ENCODE measurements at regions not wholly inside any gene's neighbourhood (a gene's known extent, or its start where the extent isn't known, plus 50 kb on each side); places are given as distances from the start of the nearest gene placed in this dataset.

GRCh38 chr13:82993417-82993816 lies 888.9 kb downstream of the SLITRK1 start:
- no peak for TF ChIP-seq ELF4 (IDR thresholded peaks at IDR 0.05)
- no peak for TF ChIP-seq FOXM1 (IDR thresholded peaks at IDR 0.05; ENCODE audit: borderline replicate concordance)
- no peak for TF ChIP-seq ZNF384 (IDR thresholded peaks at IDR 0.05)
- TF ChIP-seq FOXK2 (IDR thresholded peaks at IDR 0.05), result no peak
